ENCODE measurements at regions not wholly inside any gene's neighbourhood (a gene's known extent, or its start where the extent isn't known, plus 50 kb on each side); places are given as distances from the start of the nearest gene placed in this dataset.

- no peak for TF ChIP-seq POLR2A (IDR thresholded peaks at IDR 0.05)
- TF ChIP-seq POLR2AphosphoS5 (IDR thresholded peaks at IDR 0.05) = no peak
- no peak for TF ChIP-seq CTCF (IDR thresholded peaks at IDR 0.05)
Measured at GRCh38 chr2:3076848-3077642, 300.6 kb downstream of the EIPR1 start.
